A673 (cell line): ENCODE measurements at regions not wholly inside any gene's neighbourhood (a gene's known extent, or its start where the extent isn't known, plus 50 kb on each side); places are given as distances from the start of the nearest gene placed in this dataset.

Source experiments
- BruUV-seq: library from RNA; stranded (reverse); fragments of 400-500 nt; replicated peaks from 2 replicates; lab custom pipeline; 2021; lab: Mats Ljungman, UMichigan
- CTCF ChIA-PET: fragments of 300-600 bp; sonication (Branson Sonifier 250); formaldehyde crosslinking; loops from one replicate; lab custom pipeline; 2022; ENCODE audit warnings: antibody characterized with exemption; lab: Charles Lee
- POLR2A ChIA-PET: fragments of 300-600 bp; sonication (Branson Sonifier 250); formaldehyde crosslinking; loops from one replicate; lab custom pipeline; 2022; ENCODE audit warnings: antibody characterized with exemption; ENCODE audit not compliant: low non-redundant PET; lab: Charles Lee
- DNase-seq: peaks from one replicate; pipeline ENCODE4 v3.0.0-alpha.2; 2015; ENCODE audit warnings: low spot score
- H3K27ac ChIP-seq: fragments of 200-600 bp; sonication (generic); 2 replicates; pipeline ENCODE4 v1.5.1; 2016; ENCODE audit warnings: mixed run types, low read depth, mild to moderate bottlenecking, mixed read lengths, antibody characterized with exemption, low read length; ENCODE audit not compliant: poor library complexity, severe bottlenecking
- H3K27me3 ChIP-seq: fragments of 200-600 bp; sonication (generic); replicated peaks from 2 replicates; pipeline ENCODE4 v1.6.1; 2017; ENCODE audit warnings: mixed run types, low read depth, mild to moderate bottlenecking, mixed read lengths, antibody characterized with exemption, low read length; ENCODE audit not compliant: insufficient read depth, poor library complexity
- H3K36me3 ChIP-seq: fragments of 200-600 bp; sonication (generic); 2 replicates; pipeline ENCODE4 v1.6.1; 2016; ENCODE audit warnings: mixed run types, mild to moderate bottlenecking, mixed read lengths, antibody characterized with exemption, low read length; ENCODE audit not compliant: insufficient read depth, poor library complexity, severe bottlenecking
- H3K4me1 ChIP-seq: fragments of 200-600 bp; sonication (generic); 2 replicates; pipeline ENCODE4 v1.6.1; 2017; ENCODE audit warnings: mixed run types, mild to moderate bottlenecking, mixed read lengths, antibody characterized with exemption, low read length; ENCODE audit not compliant: insufficient read depth, poor library complexity, severe bottlenecking
- H3K4me3 ChIP-seq: fragments of 200-600 bp; sonication (generic); 2 replicates; pipeline ENCODE4 v1.5.1; 2016; ENCODE audit warnings: low read depth, mixed run types, mild to moderate bottlenecking, mixed read lengths, low read length; ENCODE audit not compliant: poor library complexity, severe bottlenecking
- H3K9me3 ChIP-seq: fragments of 200-600 bp; sonication (generic); 2 replicates; pipeline ENCODE4 v1.6.1; 2016; ENCODE audit warnings: mixed run types, low read depth, mild to moderate bottlenecking, mixed read lengths, antibody characterized with exemption, low read length; ENCODE audit not compliant: poor library complexity, severe bottlenecking
- EZH2 ChIP-seq: fragments of 200-600 bp; sonication (generic); IDR thresholded peaks from 2 replicates; pipeline ENCODE4 v1.6.1; 2017; ENCODE audit warnings: borderline replicate concordance, low read depth, mild to moderate bottlenecking, mixed read lengths, antibody characterized with exemption, low read length; ENCODE audit not compliant: poor library complexity, severe bottlenecking
- intact Hi-C: fragments of 100-400 bp; cut with micrococcal nuclease; formaldehyde crosslinking; loops from one replicate; pipeline ENCODE4 v1.10.0; 2022; ENCODE audit not compliant: unreplicated experiment
- TF ChIP-seq, protein P1 (sequence below): fragments of 300-800, 200-600 bp; sonication (generic); conservative IDR thresholded peaks from 2 replicates; pipeline ENCODE4 v1.5.1; 2017; ENCODE audit warnings: low read depth, mild to moderate bottlenecking, antibody characterized with exemption, low read length, moderate library complexity, mixed read lengths

DNA sequence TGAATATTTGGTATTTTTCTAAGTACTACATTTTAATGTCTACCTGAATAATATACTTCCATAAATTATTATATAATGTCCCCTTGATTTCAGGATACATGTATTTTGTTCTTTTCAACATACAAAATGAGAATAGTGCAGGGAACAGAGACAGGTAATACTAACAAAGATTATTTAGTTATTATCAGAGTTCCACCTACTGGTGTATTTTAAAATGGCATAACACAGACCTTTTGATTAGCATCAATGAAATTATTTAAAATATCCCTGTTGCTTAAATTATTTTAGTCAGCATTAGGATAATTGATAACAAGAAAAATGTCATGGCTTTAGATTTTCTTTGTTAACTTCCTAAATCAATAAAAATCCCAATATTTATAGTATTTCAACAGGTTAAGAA, 184.0 kb downstream of the PRDM13 start:
- CTCF ChIA-PET, result no interaction called here
- intact Hi-C loops, result no loop called here
- no TSS peak for BruUV-seq

DNA sequence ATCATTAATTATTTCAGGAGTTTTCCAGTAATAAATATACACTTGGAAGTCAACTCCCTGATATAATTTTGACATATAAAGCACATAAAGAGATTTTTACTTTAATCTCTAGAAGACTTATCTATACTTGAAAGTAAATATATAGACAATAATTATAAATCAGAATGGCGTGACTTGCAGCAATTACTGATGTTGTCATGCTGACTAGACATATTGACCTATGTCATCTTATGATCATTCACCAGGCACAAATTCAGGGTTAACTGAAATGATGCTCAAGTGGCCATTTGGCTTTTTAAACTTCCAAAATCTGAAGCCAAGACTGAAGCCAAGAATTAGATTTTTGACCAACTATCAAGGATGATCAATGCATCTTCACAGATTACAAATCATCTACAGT, 192.2 kb downstream of the MCHR2 start:
- H3K27ac ChIP-seq, result no peak overlapping the region
- H3K27me3 ChIP-seq, result no peaks in the 10 kb centered on the region
- H3K4me3 ChIP-seq, result no peak overlapping the region
- H3K36me3 ChIP-seq, result no peaks in the 10 kb centered on the region
- TF ChIP-seq, protein P1, sequence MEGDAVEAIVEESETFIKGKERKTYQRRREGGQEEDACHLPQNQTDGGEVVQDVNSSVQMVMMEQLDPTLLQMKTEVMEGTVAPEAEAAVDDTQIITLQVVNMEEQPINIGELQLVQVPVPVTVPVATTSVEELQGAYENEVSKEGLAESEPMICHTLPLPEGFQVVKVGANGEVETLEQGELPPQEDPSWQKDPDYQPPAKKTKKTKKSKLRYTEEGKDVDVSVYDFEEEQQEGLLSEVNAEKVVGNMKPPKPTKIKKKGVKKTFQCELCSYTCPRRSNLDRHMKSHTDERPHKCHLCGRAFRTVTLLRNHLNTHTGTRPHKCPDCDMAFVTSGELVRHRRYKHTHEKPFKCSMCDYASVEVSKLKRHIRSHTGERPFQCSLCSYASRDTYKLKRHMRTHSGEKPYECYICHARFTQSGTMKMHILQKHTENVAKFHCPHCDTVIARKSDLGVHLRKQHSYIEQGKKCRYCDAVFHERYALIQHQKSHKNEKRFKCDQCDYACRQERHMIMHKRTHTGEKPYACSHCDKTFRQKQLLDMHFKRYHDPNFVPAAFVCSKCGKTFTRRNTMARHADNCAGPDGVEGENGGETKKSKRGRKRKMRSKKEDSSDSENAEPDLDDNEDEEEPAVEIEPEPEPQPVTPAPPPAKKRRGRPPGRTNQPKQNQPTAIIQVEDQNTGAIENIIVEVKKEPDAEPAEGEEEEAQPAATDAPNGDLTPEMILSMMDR, result no peak
- TF ChIP-seq EZH2, result no peak
- DNase-seq, result no peak
- no peaks in the 10 kb centered on the region for H3K9me3 ChIP-seq
- H3K4me1 ChIP-seq, result no peaks in the 10 kb centered on the region
- no TSS peak for BruUV-seq
- ChIA-PET CTCF (no interaction called here), POLR2A (interaction anchor here (0.6 kb wide), 1 partner anchor 308 kb away, joined by 4 read pairs; no protein-coding TSS in a partner anchor)
- intact Hi-C loops, result loop anchor here (10.0 kb wide), 1 partner anchor 217 kb away; no protein-coding TSS in a partner anchor

More for the DNA sequence above, 184.0 kb downstream of the PRDM13 start:
- Histone ChIP-seq H3K27ac (no peak overlapping the region), H3K4me3 (no peak overlapping the region), H3K36me3 (no peaks in the 10 kb centered on the region), H3K9me3 (no peaks in the 10 kb centered on the region), H3K27me3 (peaks cover 6% of the 10 kb centered on the region), H3K4me1 (no peaks in the 10 kb centered on the region)
- TF ChIP-seq, protein P1, result peak; percentile 40
- TF ChIP-seq EZH2, result no peak
- POLR2A ChIA-PET, result no interaction called here
- DNase-seq, result peak; percentile 5

DNA sequence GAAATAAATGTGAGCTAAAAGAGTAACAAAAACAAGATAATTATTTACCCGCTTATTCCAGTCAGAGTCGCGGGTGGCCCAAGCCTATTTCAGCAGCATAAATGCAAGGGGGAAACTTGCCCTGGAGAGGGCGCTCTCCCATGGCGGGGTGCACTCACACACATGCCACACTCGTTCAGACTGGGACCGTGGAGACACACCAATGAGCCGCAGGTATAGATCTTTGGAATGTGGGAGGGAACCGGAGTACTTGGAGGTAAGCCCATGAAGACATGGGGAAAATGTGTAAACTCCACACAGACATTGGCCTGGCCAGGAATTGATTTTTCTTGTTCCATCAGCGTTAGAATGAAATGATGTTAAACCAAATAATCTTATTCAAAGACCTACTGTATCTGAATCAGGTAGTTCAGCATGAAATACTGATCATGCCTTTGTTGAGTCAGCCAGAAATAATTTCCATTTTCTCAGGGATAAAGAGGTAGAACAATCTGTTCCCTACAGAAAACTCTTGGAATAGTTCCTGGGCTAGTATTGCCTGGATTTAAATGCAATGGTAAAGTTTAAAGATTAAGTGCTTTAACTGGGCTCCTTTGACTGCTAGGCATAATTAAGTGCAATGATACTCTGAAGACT, 191.5 kb downstream of the MCHR2 start:
- Histone ChIP-seq H3K4me3 (no peak overlapping the region), H3K27ac (no peak overlapping the region), H3K27me3 (no peaks in the 10 kb centered on the region), H3K9me3 (no peaks in the 10 kb centered on the region), H3K36me3 (no peaks in the 10 kb centered on the region), H3K4me1 (no peaks in the 10 kb centered on the region)
- POLR2A ChIA-PET, result no interaction called here
- CTCF ChIA-PET, result no interaction called here
- TF ChIP-seq, protein P1, result peak; percentile 42
- no peak for TF ChIP-seq EZH2
- intact Hi-C loops, result loop anchor here (10.0 kb wide), 1 partner anchor 218 kb away; no protein-coding TSS in a partner anchor
- BruUV-seq, result no TSS peak
- peak; percentile 3 for DNase-seq
